ENCODE measurements at regions not wholly inside any gene's neighbourhood (a gene's known extent, or its start where the extent isn't known, plus 50 kb on each side); places are given as distances from the start of the nearest gene placed in this dataset.

GRCh38 chr19:31761281-31761913, 412.2 kb upstream of the TSHZ3 start:
- in situ Hi-C loops (cut with HindIII; ENCODE audit: low pct_unique_long_range_greater_than_20kb, low sequenced_read_pairs): no loop called here
- TF ChIP-seq JUND (IDR thresholded peaks at IDR 0.05; ENCODE audit: low read depth): no peak
- no peak for DNase-seq (ENCODE audit: low read depth in 1 of 2, low spot score in 1 of 2)

GRCh38 chr19:31770223-31770622, 421.0 kb upstream of the TSHZ3 start:
- in situ Hi-C loops (cut with HindIII; ENCODE audit: low pct_unique_long_range_greater_than_20kb, low sequenced_read_pairs): no loop called here
- TF ChIP-seq JUND (IDR thresholded peaks at IDR 0.05; ENCODE audit: low read depth): no peak
- DNase-seq (ENCODE audit: low read depth in 1 of 2, low spot score in 1 of 2): no peak

DNA sequence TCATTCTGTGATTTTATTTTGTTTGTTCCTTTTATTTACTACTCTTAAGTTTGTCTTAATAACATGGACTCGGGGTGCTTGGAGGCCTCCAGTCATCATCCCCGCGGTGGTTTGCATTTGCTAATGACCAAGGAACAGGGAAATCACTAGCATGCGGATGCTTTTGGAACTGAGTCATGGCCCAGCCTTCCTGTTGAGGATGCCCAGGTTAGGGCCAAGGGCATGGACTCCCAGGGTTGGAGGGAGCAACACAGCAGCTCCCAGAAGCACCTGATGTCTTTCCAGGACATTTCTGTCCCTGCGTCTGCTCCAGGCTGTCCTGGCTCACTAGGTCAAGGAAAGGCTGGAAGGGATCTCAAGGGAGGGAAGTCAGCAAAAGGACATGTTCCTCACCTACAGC, 423.7 kb upstream of the TSHZ3 start:
- in situ Hi-C loops (cut with HindIII; ENCODE audit: low pct_unique_long_range_greater_than_20kb, low sequenced_read_pairs): no loop called here
- no peak for TF ChIP-seq JUND (IDR thresholded peaks at IDR 0.05; ENCODE audit: low read depth)

GRCh38 chr19:31781542-31781941, 432.3 kb upstream of the TSHZ3 start:
- TF ChIP-seq JUND (IDR thresholded peaks at IDR 0.05; ENCODE audit: low read depth): no peak
- in situ Hi-C loops (cut with HindIII; ENCODE audit: low pct_unique_long_range_greater_than_20kb, low sequenced_read_pairs): no loop called here
- DNase-seq (ENCODE audit: low read depth in 1 of 2, low spot score in 1 of 2): no peak

More for the DNA sequence above, 423.7 kb upstream of the TSHZ3 start:
- no peak for DNase-seq (ENCODE audit: low read depth in 1 of 2, low spot score in 1 of 2)

DNA sequence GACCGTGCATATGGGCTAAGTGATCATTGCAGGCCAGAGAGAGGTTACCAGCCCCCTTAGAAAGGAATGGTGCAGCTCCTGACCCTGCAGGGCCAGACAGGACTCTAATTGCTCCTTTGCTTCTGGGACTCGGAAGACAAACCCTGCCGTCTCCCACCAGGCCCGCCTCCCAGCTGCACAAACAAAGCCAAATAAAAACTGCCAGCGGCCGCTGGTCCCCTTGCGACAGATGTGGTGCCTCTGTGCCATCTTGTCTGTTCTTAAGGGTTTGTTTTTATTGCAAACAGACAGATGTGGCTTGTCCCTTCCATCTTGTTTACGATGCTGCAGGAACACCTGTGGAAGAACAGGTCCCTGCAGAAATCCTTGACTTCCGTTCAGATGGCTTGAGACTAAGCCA, 434.4 kb upstream of the TSHZ3 start:
- TF ChIP-seq JUND (IDR thresholded peaks at IDR 0.05; ENCODE audit: low read depth): no peak
- no peak for DNase-seq (ENCODE audit: low read depth in 1 of 2, low spot score in 1 of 2)
- in situ Hi-C loops (cut with HindIII; ENCODE audit: low pct_unique_long_range_greater_than_20kb, low sequenced_read_pairs): no loop called here

GRCh38 chr19:31784671-31785101, 435.4 kb upstream of the TSHZ3 start:
- no peak for TF ChIP-seq JUND (IDR thresholded peaks at IDR 0.05; ENCODE audit: low read depth)
- in situ Hi-C loops (cut with HindIII; ENCODE audit: low pct_unique_long_range_greater_than_20kb, low sequenced_read_pairs): no loop called here
- no peak for DNase-seq (ENCODE audit: low read depth in 1 of 2, low spot score in 1 of 2)

GRCh38 chr19:31801611-31802010, 452.4 kb upstream of the TSHZ3 start:
- DNase-seq (ENCODE audit: low read depth in 1 of 2, low spot score in 1 of 2): no peak
- TF ChIP-seq JUND (IDR thresholded peaks at IDR 0.05; ENCODE audit: low read depth): no peak
- in situ Hi-C loops (cut with HindIII; ENCODE audit: low pct_unique_long_range_greater_than_20kb, low sequenced_read_pairs): no loop called here

DNA sequence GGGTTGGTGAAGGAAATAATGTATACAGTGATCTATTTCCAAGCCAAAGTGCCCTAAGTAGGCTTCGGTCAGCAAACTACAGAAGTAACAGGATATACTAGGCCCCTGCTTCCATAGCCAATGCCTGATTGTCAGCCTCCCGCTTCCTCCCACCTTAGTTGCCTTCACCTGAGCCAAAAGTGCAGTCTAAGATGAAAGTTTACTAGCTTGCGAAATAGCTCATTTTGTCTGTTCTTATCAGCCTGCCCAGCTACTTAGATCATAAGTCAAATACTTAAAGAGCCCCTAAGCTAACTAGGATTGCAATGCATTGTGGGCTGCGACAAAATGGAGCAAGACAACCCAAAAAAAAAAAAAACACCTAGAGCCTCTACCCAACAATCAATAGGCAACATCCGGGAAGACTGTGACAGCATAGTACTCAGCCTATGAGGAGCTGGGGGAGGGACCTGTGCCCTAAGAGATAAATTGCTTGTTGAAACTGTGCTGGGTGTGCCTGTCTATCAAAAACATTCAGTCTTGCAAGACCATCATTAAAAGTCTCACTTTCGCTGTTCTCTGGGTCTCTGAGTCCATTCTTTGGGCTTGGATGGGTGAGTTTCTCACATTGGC, 454.7 kb upstream of the TSHZ3 start:
- no peak for TF ChIP-seq JUND (IDR thresholded peaks at IDR 0.05; ENCODE audit: low read depth)
- DNase-seq (ENCODE audit: low read depth in 1 of 2, low spot score in 1 of 2): no peak
- in situ Hi-C loops (cut with HindIII; ENCODE audit: low pct_unique_long_range_greater_than_20kb, low sequenced_read_pairs): no loop called here

- TF ChIP-seq JUND (IDR thresholded peaks at IDR 0.05; ENCODE audit: low read depth): no peak
- in situ Hi-C loops (cut with HindIII; ENCODE audit: low pct_unique_long_range_greater_than_20kb, low sequenced_read_pairs): no loop called here
- no peak for DNase-seq (ENCODE audit: low read depth in 1 of 2, low spot score in 1 of 2)
These were observed 455.4 kb upstream of the TSHZ3 start for GRCh38 chr19:31804668-31805067.

GRCh38 chr19:31810536-31811109, 461.4 kb upstream of the TSHZ3 start:
- DNase-seq (ENCODE audit: low read depth in 1 of 2, low spot score in 1 of 2): no peak
- no peak for TF ChIP-seq JUND (IDR thresholded peaks at IDR 0.05; ENCODE audit: low read depth)
- in situ Hi-C loops (cut with HindIII; ENCODE audit: low pct_unique_long_range_greater_than_20kb, low sequenced_read_pairs): no loop called here

- no peak for DNase-seq (ENCODE audit: low read depth in 1 of 2, low spot score in 1 of 2)
- no peak for TF ChIP-seq JUND (IDR thresholded peaks at IDR 0.05; ENCODE audit: low read depth)
- in situ Hi-C loops (cut with HindIII; ENCODE audit: low pct_unique_long_range_greater_than_20kb, low sequenced_read_pairs): no loop called here
These were observed 468.9 kb upstream of the TSHZ3 start for GRCh38 chr19:31817971-31818797.

GRCh38 chr19:31818798-31819105, 469.5 kb upstream of the TSHZ3 start:
- TF ChIP-seq JUND (IDR thresholded peaks at IDR 0.05; ENCODE audit: low read depth): no peak
- in situ Hi-C loops (cut with HindIII; ENCODE audit: low pct_unique_long_range_greater_than_20kb, low sequenced_read_pairs): no loop called here
- no peak for DNase-seq (ENCODE audit: low read depth in 1 of 2, low spot score in 1 of 2)

GRCh38 chr19:31819837-31820236, 470.6 kb upstream of the TSHZ3 start:
- TF ChIP-seq JUND (IDR thresholded peaks at IDR 0.05; ENCODE audit: low read depth): no peak
- in situ Hi-C loops (cut with HindIII; ENCODE audit: low pct_unique_long_range_greater_than_20kb, low sequenced_read_pairs): no loop called here

More at GRCh38 chr19:31819837-31820236, 470.6 kb upstream of the TSHZ3 start:
- DNase-seq (ENCODE audit: low read depth in 1 of 2, low spot score in 1 of 2): no peak

Measured in T47D (cell line).